ENCODE measurements at regions not wholly inside any gene's neighbourhood (a gene's known extent, or its start where the extent isn't known, plus 50 kb on each side); places are given as distances from the start of the nearest gene placed in this dataset.
A peak's percentile ranks its signal among the peaks of the same experiment; 100 is the strongest.
"Not testable (repeated sequence)": the region's sequence is repeated elsewhere in the genome, so short reads cannot be mapped to it uniquely, and the experiment has no call there.

DNA sequence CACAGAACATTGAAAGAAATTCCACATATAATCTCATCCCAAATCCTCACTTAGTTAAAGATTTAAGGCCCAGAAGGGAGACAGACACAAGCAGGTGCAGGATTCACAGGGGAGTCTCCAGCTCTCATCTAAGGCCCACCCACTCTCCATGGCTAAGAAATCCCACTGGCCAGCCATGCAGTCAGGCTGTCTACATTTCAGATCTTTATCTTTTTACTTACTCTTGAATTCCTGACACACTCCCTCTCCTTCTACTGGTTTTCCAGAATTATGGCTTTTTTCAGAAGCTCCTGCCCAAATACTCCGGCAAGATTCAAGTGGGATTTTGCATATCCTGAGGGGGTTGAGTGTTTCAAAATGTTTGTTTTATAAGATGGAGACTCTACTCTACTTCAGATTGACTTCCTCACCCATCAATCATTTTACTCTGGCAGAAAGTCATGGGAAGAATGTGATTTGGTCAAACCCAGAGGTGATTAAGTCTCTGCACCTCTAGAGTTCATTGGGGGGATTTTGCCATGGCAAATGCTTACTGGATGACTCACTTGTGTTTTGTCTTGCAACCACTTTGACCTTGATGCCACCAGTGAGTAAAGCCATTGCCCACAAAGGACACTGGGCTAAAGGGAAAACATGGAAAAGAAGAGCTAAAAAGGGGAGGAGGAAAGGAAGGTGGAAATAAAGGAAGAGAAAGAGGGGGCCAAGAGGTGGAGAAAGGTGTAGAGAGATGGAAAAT is 688.8 kb upstream of the SALL1 start:
- Histone ChIP-seq H3K4me1 (no peaks in the 10 kb centered on the region), H3K27me3 (no peaks in the 10 kb centered on the region), H3K27ac (no peak overlapping the region), H3K36me3 (no peaks in the 10 kb centered on the region), H3K4me3 (no peak overlapping the region), H3K9me3 (no peaks in the 10 kb centered on the region)
- intact Hi-C loops (cut with DNase I): no loop called here
- TF ChIP-seq, protein P1, sequence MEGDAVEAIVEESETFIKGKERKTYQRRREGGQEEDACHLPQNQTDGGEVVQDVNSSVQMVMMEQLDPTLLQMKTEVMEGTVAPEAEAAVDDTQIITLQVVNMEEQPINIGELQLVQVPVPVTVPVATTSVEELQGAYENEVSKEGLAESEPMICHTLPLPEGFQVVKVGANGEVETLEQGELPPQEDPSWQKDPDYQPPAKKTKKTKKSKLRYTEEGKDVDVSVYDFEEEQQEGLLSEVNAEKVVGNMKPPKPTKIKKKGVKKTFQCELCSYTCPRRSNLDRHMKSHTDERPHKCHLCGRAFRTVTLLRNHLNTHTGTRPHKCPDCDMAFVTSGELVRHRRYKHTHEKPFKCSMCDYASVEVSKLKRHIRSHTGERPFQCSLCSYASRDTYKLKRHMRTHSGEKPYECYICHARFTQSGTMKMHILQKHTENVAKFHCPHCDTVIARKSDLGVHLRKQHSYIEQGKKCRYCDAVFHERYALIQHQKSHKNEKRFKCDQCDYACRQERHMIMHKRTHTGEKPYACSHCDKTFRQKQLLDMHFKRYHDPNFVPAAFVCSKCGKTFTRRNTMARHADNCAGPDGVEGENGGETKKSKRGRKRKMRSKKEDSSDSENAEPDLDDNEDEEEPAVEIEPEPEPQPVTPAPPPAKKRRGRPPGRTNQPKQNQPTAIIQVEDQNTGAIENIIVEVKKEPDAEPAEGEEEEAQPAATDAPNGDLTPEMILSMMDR (IDR thresholded peaks at IDR 0.05): no peak
- no peak for ATAC-seq
- DNase-seq: no peak

DNA sequence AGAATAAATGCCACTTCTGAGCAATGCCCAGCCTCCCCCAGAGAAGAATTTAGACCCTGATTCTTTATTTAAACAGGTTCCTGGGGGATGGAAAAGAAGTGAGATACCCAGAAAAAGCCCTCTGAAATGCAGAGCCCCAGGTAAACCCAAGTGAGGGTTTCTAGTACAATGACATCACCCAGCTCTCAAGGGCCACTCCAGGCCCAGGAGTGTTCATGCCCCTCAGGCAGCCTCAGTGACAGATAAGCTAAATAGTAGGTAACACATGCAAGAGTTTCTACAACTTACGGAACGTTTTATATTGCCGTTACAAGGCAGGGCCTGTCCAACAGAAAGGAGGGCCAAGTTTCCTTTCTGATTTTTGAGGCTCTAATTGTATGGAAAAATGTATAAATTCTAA is 683.7 kb upstream of the SALL1 start:
- Histone ChIP-seq H3K27me3 (no peaks in the 10 kb centered on the region), H3K4me3 (no peak overlapping the region), H3K9me3 (no peaks in the 10 kb centered on the region), H3K27ac (no peak overlapping the region), H3K4me1 (no peaks in the 10 kb centered on the region), H3K36me3 (no peaks in the 10 kb centered on the region)
- intact Hi-C loops (cut with DNase I): no loop called here
- DNase-seq (peak in 1 of 4 donors; percentile 41), ATAC-seq (no peak)
- TF ChIP-seq, protein P1 (IDR thresholded peaks at IDR 0.05): no peak

DNA sequence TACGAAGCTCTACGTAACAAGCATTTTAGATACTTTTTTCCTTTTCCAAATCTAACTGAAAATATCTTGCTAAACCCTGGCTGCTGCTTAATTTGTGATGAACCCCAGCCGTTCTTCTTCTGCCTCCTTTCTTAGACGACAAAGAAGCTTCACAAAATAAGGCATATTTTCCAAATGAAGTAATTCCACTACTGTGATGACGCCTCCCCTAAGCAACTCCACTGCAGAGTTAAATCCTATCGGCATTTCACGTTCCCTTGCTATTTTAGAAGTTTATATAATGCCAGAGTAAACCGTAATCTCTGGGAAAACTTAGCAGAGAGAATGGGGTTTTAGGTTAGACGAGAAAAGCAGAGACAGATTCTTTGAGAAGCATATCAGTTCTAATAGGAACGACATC is 683.1 kb upstream of the SALL1 start:
- DNase-seq (no peak), ATAC-seq (no peak)
- TF ChIP-seq, protein P1 (IDR thresholded peaks at IDR 0.05): no peak
- Histone ChIP-seq H3K9me3 (no peaks in the 10 kb centered on the region), H3K4me1 (no peaks in the 10 kb centered on the region), H3K27me3 (no peaks in the 10 kb centered on the region), H3K4me3 (no peak overlapping the region), H3K27ac (no peak overlapping the region), H3K36me3 (no peaks in the 10 kb centered on the region)
- intact Hi-C loops (cut with DNase I): no loop called here

DNA sequence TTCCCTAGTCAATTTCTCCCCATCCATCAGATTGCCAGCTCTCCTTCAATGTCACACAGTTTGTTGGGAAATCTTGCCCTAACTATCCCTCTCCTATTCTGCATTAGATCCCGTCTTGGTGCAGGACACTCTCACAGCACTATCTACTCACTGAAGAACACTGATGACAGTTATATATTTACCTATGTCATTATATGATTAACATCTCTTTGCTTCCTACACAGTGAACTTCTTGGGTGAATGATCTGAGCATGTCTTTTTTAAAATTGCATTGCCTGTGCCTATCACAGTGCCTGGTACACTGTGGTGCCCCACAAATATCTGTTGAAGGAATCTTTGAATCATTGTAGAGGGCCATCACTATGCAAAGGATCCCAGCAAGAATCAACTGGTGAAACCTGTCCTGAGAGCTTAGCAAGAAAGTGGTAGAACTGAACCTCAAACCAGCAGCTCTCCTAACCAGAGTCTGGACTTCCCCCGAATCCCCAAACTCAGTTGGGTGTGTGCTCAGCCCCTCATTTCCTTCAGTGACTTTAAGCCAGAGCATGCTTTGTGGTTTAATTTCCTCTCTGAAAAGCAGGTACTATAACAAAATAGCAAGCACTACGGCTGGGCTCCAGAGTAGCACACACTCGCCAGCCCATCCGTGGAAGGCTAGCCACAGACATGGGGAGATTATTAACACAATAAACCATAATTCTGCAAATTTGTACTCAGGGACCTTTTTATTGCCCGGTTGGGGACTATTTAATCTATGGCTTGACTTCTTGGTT is 680.7 kb upstream of the SALL1 start:
- Histone ChIP-seq H3K4me3 (no peak overlapping the region), H3K9me3 (no peaks in the 10 kb centered on the region), H3K36me3 (no peaks in the 10 kb centered on the region), H3K27me3 (no peaks in the 10 kb centered on the region), H3K4me1 (no peaks in the 10 kb centered on the region), H3K27ac (no peak overlapping the region)
- DNase-seq: no peak
- ATAC-seq: no peak
- intact Hi-C loops (cut with DNase I): no loop called here
- TF ChIP-seq, protein P1 (IDR thresholded peaks at IDR 0.05): no peak

DNA sequence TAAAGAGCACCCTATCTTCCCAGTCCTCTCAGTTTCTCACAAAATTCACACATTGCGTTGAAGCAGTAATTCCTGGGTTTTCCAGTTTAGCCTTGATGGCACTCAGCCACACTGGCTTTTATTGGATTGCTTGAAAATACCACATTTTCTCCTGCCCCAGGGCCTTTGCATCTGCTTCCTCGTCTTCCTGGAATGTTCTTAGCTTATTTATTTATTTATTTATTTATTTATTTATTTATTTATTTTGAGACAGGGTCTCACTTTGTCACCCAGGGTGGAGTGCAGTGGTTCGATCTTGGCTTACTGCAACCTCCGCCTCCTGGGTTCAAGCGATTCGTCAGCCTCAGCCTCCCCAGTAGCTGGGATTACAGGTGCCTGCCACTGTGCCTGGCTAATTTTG is 680.0 kb upstream of the SALL1 start:
- H3K36me3 ChIP-seq; ATAC-seq; H3K9me3 ChIP-seq; intact Hi-C loops (cut with DNase I); DNase-seq; H3K4me1 ChIP-seq; H3K27me3 ChIP-seq; H3K4me3 ChIP-seq; H3K27ac ChIP-seq: not testable (repeated sequence)
